GM12865 (cell line): ENCODE measurements at regions not wholly inside any gene's neighbourhood (a gene's known extent, or its start where the extent isn't known, plus 50 kb on each side); places are given as distances from the start of the nearest gene placed in this dataset.

ENCODE experiments used
- DNase-seq: peaks from one replicate; pipeline ENCODE4 v3.0.0; 2010; ENCODE audit warnings: low read depth
- H3K4me3 ChIP-seq: 2 replicates; pipeline ENCODE4 v1.5.1; 2011; ENCODE audit warnings: mild to moderate bottlenecking, low read depth, low read length, control low read depth
- CTCF ChIP-seq: IDR thresholded peaks from 2 replicates; pipeline ENCODE4 v1.5.1; 2011; ENCODE audit warnings: low read length, control low read depth, low read depth, inconsistent platforms; ENCODE audit not compliant: insufficient read depth; ENCODE audit errors: missing control alignments

DNA sequence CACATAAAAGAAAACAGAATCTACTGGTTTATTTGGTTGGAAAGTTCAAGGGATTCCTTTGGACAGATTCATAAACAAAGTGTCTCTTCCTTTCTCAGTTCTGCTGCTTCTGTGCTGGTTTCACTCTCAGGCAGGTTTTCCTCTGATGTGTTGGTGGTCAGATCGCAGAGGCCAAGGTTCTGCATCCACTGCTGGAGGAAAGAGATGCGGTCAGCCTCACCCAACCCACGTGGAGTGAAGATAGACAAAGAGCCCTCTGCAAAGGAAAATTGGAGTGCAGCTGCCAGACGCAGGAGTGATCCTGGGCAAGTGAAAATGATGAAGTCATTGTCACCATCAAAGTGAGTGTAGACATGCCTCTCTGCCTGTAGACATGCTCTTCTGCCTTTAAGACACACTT lies 352.0 kb downstream of the TSHZ3 start:
- H3K4me3 ChIP-seq = no peak overlapping the region
- DNase-seq = no peak
- no peak for TF ChIP-seq CTCF

DNA sequence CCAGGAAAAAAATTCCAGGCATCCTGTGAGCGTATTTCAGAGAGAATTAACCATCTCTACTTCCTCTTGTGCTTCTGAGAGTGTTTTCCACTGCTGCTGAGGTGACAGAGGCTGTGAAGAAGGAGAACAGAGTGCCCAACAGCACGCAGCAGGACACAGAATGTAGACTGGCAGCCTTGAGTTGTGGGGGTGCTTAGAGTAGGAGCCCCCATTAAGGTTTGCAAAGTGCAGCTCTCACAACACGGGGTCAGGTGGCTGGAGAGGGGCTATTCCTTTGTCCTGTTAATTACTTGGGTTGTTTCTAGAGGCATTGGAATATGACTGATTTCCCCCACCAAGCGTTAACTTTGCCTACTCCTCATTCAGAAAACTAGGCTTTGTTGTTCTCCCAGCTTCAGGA lies 370.6 kb downstream of the TSHZ3 start:
- no peak for TF ChIP-seq CTCF
- no peak for DNase-seq
- no peak overlapping the region for H3K4me3 ChIP-seq

DNA sequence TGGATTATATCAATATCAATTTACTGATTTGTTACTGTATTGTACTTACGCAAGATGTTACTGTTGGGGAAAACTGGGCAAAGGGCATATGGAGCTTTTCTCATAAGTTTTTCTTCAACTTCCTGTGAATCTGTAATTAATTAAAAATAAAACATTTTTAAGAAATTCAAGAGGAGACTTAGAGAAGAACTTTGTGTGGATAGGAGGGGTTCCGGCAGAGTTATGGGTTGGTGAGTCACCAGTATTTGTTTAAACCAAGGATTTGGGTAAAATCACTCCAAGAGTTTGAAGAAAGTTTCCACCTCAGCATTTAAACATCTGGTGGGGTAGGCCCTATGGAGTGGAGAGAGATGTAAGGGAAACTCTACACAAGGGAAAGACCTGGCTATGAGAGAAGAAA lies 379.6 kb downstream of the TSHZ3 start:
- no peak for TF ChIP-seq CTCF
- no peak for DNase-seq
- no peak overlapping the region for H3K4me3 ChIP-seq

DNA sequence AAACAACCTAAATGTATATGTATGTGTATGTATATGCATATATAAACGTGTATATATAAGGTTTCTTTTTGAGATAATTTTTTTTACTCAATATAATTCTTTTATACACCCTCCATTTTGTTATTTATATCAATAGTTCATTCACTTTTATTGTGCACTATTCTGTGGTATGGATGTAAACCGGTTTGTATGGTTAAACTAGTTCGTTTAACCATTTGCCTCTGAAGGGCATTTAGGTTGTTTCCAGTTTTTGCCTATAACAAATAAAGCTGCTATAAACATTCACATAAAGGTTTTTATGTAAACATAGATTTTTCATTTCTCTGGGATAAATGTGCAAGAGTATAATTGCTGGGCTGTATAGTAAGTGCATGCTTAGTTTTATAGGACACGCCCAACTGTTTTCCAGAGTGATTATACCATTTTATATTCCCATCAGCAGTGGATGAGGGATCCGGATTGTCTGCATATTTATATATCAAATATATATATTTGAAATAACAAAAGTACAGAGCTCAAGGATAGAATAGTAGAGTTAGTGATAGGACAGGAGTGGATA lies 380.3 kb downstream of the TSHZ3 start:
- no peak for DNase-seq
- no peak overlapping the region for H3K4me3 ChIP-seq
- no peak for TF ChIP-seq CTCF

DNA sequence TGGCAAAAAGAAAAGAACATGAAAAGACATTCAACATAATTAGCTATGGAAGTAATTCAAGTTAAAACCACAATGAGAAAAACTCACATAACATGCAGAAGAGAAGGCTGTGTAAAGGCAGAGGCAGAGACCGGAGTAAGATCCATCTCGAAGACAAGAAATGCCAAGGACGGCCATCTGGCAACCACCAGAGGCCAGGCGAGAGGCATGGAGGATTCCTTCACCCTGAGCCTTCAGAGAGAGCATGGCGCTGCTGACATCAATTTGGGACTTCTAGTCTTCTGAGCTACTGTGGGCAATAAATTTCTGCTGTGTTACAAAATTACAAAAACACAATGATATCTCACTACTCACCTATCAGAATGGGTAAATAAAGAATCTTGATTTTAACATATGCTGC lies 381.0 kb downstream of the TSHZ3 start:
- TF ChIP-seq CTCF = no peak
- DNase-seq = no peak
- H3K4me3 ChIP-seq = no peak overlapping the region

DNA sequence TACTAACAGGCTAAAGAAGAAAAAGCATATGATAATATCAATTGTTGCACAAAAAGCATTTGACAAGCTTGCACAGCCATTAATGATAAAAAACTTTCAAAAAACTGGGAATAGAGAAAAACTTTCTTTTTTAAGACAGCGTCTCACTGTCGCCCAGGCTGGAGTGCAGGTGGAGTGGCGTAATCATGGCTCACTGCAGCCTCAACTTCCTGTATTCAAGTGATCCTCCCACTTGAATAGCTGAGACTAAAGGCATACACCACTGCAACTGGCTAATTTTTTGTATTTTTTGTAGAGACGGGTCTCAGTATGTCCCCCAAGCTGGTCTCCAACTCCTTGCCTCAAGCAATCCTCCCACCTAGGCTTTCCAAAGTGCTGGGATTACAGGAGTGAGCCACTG lies 382.8 kb downstream of the TSHZ3 start:
- H3K4me3 ChIP-seq = no peak overlapping the region
- TF ChIP-seq CTCF = no peak
- no peak for DNase-seq

GRCh38 chr19:30959011-30959410 lies 390.2 kb downstream of the TSHZ3 start:
- no peak for TF ChIP-seq CTCF
- no peak for DNase-seq
- no peak overlapping the region for H3K4me3 ChIP-seq
